ENCODE measurements at regions not wholly inside any gene's neighbourhood (a gene's known extent, or its start where the extent isn't known, plus 50 kb on each side); places are given as distances from the start of the nearest gene placed in this dataset.

- ATAC-seq (ENCODE audit: low read depth in 2 of 2) (no peak), DNase-seq (no peak)
- H3K4me1 Mint-ChIP-seq = no peaks in the 10 kb centered on the region
- no peaks in the 10 kb centered on the region for H3K36me3 ChIP-seq (ENCODE audit: control insufficient read depth, insufficient read depth, low read length)
- no peaks in the 10 kb centered on the region for H3K27me3 Mint-ChIP-seq
- H3K4me3 Mint-ChIP-seq = no peak overlapping the region
- H3K4me1 ChIP-seq (ENCODE audit: control insufficient read depth, insufficient read depth, low read length, poor library complexity, severe bottlenecking) = no peaks in the 10 kb centered on the region
- H3K9me3 Mint-ChIP-seq = peaks cover 0 to 5% (median 0%) of the 10 kb centered on the region in 7 donors
- no peak overlapping the region for H3K4me3 ChIP-seq (ENCODE audit: low read depth, low read length)
- H3K27me3 ChIP-seq (ENCODE audit: control insufficient read depth, insufficient read depth, low read length) = no peaks in the 10 kb centered on the region
- no peaks in the 10 kb centered on the region for H3K9me3 ChIP-seq (ENCODE audit: control insufficient read depth in 2 of 2, low read length in 2 of 2)
- H3K27ac ChIP-seq (ENCODE audit: insufficient read depth, low read length, poor library complexity, severe bottlenecking) = no peak overlapping the region
- no peaks in the 10 kb centered on the region for H3K36me3 Mint-ChIP-seq
- no peak overlapping the region for H3K27ac Mint-ChIP-seq
Measured at GRCh38 chr2:118710481-118710880, 137.0 kb downstream of the EN1 start.

DNA sequence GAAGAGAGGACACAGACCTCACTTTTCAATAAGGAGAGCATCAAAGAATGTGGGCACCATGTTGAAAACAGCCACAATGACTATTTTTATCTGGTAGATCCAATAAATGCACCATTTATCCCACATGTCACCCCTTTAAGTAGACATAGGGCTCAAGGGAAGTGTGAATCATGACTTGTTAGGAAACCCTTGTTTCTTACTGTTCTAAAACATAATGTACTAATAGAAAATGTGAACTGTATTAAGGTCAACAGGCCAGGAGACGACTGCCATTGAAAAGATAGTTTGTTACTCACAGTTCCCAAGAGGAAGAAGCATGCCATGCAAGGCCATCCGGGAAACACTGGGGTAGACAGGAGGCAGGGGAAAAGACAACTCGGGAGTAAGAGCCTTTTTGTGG lies 137.7 kb downstream of the EN1 start:
- Mint-ChIP-seq H3K36me3 (no peaks in the 10 kb centered on the region), H3K9me3 (peaks cover 0 to 5% (median 0%) of the 10 kb centered on the region in 7 donors), H3K27ac (no peak overlapping the region), H3K27me3 (no peaks in the 10 kb centered on the region), H3K4me3 (no peak overlapping the region), H3K4me1 (no peaks in the 10 kb centered on the region)
- ATAC-seq (ENCODE audit: low read depth in 2 of 2) (no peak), DNase-seq (no peak)
- Histone ChIP-seq H3K9me3 (ENCODE audit: control insufficient read depth in 2 of 2, low read length in 2 of 2) (no peaks in the 10 kb centered on the region), H3K36me3 (ENCODE audit: control insufficient read depth, insufficient read depth, low read length) (no peaks in the 10 kb centered on the region), H3K4me1 (ENCODE audit: control insufficient read depth, insufficient read depth, low read length, poor library complexity, severe bottlenecking) (no peaks in the 10 kb centered on the region), H3K4me3 (ENCODE audit: low read depth, low read length) (no peak overlapping the region), H3K27ac (ENCODE audit: insufficient read depth, low read length, poor library complexity, severe bottlenecking) (no peak overlapping the region), H3K27me3 (ENCODE audit: control insufficient read depth, insufficient read depth, low read length) (no peaks in the 10 kb centered on the region)

DNA sequence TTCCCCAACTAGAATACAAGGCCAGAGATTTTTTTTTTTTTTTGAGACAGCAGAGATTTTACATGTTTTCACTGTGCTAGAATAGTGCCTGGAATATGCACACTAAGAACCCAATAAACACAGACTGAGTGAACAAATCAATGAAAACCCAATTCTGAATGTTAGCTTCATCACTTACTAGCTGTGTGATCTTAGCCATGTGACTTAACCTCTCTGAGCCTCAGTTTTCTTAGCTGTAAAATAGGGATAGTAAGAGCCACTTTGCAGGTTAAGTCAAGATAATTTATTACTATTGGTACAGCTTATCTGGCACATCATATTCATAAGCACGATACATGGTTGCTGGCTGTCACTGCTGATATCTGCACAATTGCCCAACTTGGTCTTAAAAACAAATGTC lies 140.6 kb downstream of the EN1 start:
- H3K4me3 Mint-ChIP-seq = no peak overlapping the region
- no peak overlapping the region for H3K27ac Mint-ChIP-seq
- H3K9me3 Mint-ChIP-seq = peaks cover 0 to 5% (median 0%) of the 10 kb centered on the region in 7 donors
- no peaks in the 10 kb centered on the region for H3K27me3 Mint-ChIP-seq
- no peak for ATAC-seq (ENCODE audit: low read depth in 2 of 2)
- Histone ChIP-seq H3K36me3 (ENCODE audit: control insufficient read depth, insufficient read depth, low read length) (no peaks in the 10 kb centered on the region), H3K9me3 (ENCODE audit: control insufficient read depth in 2 of 2, low read length in 2 of 2) (no peaks in the 10 kb centered on the region), H3K4me1 (ENCODE audit: control insufficient read depth, insufficient read depth, low read length, poor library complexity, severe bottlenecking) (no peaks in the 10 kb centered on the region), H3K4me3 (ENCODE audit: low read depth, low read length) (no peak overlapping the region), H3K27me3 (ENCODE audit: control insufficient read depth, insufficient read depth, low read length) (no peaks in the 10 kb centered on the region), H3K27ac (ENCODE audit: insufficient read depth, low read length, poor library complexity, severe bottlenecking) (no peak overlapping the region)
- no peaks in the 10 kb centered on the region for H3K36me3 Mint-ChIP-seq
- DNase-seq = no peak
- H3K4me1 Mint-ChIP-seq = no peaks in the 10 kb centered on the region

GRCh38 chr2:118706371-118706770 lies 141.1 kb downstream of the EN1 start:
- H3K27me3 ChIP-seq (ENCODE audit: control insufficient read depth, insufficient read depth, low read length) = no peaks in the 10 kb centered on the region
- no peak overlapping the region for H3K27ac Mint-ChIP-seq
- no peaks in the 10 kb centered on the region for H3K36me3 Mint-ChIP-seq
- no peaks in the 10 kb centered on the region for H3K36me3 ChIP-seq (ENCODE audit: control insufficient read depth, insufficient read depth, low read length)
- H3K27ac ChIP-seq (ENCODE audit: insufficient read depth, low read length, poor library complexity, severe bottlenecking) = no peak overlapping the region
- peaks cover 0 to 5% (median 0%) of the 10 kb centered on the region in 7 donors for H3K9me3 Mint-ChIP-seq
- no peak overlapping the region for H3K4me3 ChIP-seq (ENCODE audit: low read depth, low read length)
- no peak for ATAC-seq (ENCODE audit: low read depth in 2 of 2)
- no peaks in the 10 kb centered on the region for H3K4me1 Mint-ChIP-seq
- no peaks in the 10 kb centered on the region for H3K27me3 Mint-ChIP-seq
- no peaks in the 10 kb centered on the region for H3K4me1 ChIP-seq (ENCODE audit: control insufficient read depth, insufficient read depth, low read length, poor library complexity, severe bottlenecking)
- no peak for DNase-seq
- no peak overlapping the region for H3K4me3 Mint-ChIP-seq
- H3K9me3 ChIP-seq (ENCODE audit: control insufficient read depth in 2 of 2, low read length in 2 of 2) = no peaks in the 10 kb centered on the region

GRCh38 chr2:118705032-118705431 lies 142.4 kb downstream of the EN1 start:
- H3K27ac Mint-ChIP-seq = no peak overlapping the region
- ATAC-seq (ENCODE audit: low read depth in 2 of 2) (no peak), DNase-seq (no peak)
- Histone ChIP-seq H3K36me3 (ENCODE audit: control insufficient read depth, insufficient read depth, low read length) (no peaks in the 10 kb centered on the region), H3K4me1 (ENCODE audit: control insufficient read depth, insufficient read depth, low read length, poor library complexity, severe bottlenecking) (no peaks in the 10 kb centered on the region), H3K27me3 (ENCODE audit: control insufficient read depth, insufficient read depth, low read length) (no peaks in the 10 kb centered on the region), H3K4me3 (ENCODE audit: low read depth, low read length) (no peak overlapping the region), H3K9me3 (ENCODE audit: control insufficient read depth in 2 of 2, low read length in 2 of 2) (peaks cover 0 to 3% of the 10 kb centered on the region in 2 experiments), H3K27ac (ENCODE audit: insufficient read depth, low read length, poor library complexity, severe bottlenecking) (no peak overlapping the region)
- H3K27me3 Mint-ChIP-seq = no peaks in the 10 kb centered on the region
- no peak overlapping the region for H3K4me3 Mint-ChIP-seq
- peaks cover 0 to 6% (median 0%) of the 10 kb centered on the region in 7 donors for H3K9me3 Mint-ChIP-seq
- no peaks in the 10 kb centered on the region for H3K4me1 Mint-ChIP-seq
- no peaks in the 10 kb centered on the region for H3K36me3 Mint-ChIP-seq

DNA sequence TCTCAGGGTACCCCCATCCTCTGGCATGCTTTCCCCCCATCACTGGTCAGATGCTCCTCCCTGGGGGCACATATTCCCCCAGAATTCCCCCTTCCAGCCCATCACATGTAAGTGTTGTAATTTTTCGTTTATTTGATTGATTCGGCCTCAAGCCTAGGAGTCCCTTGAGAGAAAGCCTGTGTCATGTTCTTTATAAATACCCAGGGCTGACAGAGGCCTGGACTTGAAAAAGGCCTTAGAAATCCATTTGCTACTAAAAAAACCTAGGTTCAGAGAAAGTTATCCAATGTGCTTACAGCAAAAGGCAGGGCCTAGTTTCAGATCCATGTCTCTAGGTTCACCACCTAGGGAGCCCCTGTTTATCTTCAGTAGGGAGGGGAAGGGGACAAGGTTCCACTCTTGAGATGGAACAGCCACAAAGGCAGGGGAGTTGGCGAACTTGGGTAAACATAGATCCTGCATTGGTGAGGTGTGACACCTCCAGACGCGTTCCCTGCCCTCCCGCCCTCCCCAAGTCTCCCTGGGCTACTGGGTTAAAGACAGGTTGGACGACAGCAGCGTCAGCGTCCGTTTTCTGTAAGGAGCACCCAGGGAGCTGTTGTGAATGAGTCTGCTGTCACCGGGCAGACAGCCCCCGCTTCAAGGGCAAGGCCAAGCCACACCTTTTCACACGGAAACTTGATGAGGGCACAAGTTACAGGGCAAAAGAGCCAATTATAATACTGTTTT lies 147.8 kb downstream of the EN1 start:
- peaks cover 0 to 4% (median 0%) of the 10 kb centered on the region in 7 donors for H3K9me3 Mint-ChIP-seq
- no peaks in the 10 kb centered on the region for H3K27me3 Mint-ChIP-seq
- H3K27ac Mint-ChIP-seq = no peak overlapping the region
- H3K4me3 ChIP-seq (ENCODE audit: low read depth, low read length) = no peak overlapping the region
- no peak overlapping the region for H3K27ac ChIP-seq (ENCODE audit: insufficient read depth, low read length, poor library complexity, severe bottlenecking)
- H3K36me3 Mint-ChIP-seq = no peaks in the 10 kb centered on the region
- DNase-seq (no peak), ATAC-seq (ENCODE audit: low read depth in 2 of 2) (no peak)
- no peaks in the 10 kb centered on the region for H3K27me3 ChIP-seq (ENCODE audit: control insufficient read depth, insufficient read depth, low read length)
- no peaks in the 10 kb centered on the region for H3K4me1 Mint-ChIP-seq
- H3K4me1 ChIP-seq (ENCODE audit: control insufficient read depth, insufficient read depth, low read length, poor library complexity, severe bottlenecking) = no peaks in the 10 kb centered on the region
- no peaks in the 10 kb centered on the region for H3K36me3 ChIP-seq (ENCODE audit: control insufficient read depth, insufficient read depth, low read length)
- peaks cover 0 to 3% of the 10 kb centered on the region in 2 experiments for H3K9me3 ChIP-seq (ENCODE audit: control insufficient read depth in 2 of 2, low read length in 2 of 2)
- no peak overlapping the region for H3K4me3 Mint-ChIP-seq

- Histone ChIP-seq H3K9me3 (ENCODE audit: control insufficient read depth in 2 of 2, low read length in 2 of 2) (peaks cover 0 to 3% of the 10 kb centered on the region in 2 experiments), H3K4me1 (ENCODE audit: control insufficient read depth, insufficient read depth, low read length, poor library complexity, severe bottlenecking) (no peaks in the 10 kb centered on the region), H3K27me3 (ENCODE audit: control insufficient read depth, insufficient read depth, low read length) (no peaks in the 10 kb centered on the region), H3K36me3 (ENCODE audit: control insufficient read depth, insufficient read depth, low read length) (no peaks in the 10 kb centered on the region), H3K27ac (ENCODE audit: insufficient read depth, low read length, poor library complexity, severe bottlenecking) (no peak overlapping the region), H3K4me3 (ENCODE audit: low read depth, low read length) (no peak overlapping the region)
- H3K9me3 Mint-ChIP-seq = peaks cover 0 to 4% (median 0%) of the 10 kb centered on the region in 7 donors
- ATAC-seq (ENCODE audit: low read depth in 2 of 2) = no peak
- H3K4me1 Mint-ChIP-seq = no peaks in the 10 kb centered on the region
- H3K27ac Mint-ChIP-seq = no peak overlapping the region
- H3K27me3 Mint-ChIP-seq = no peaks in the 10 kb centered on the region
- H3K36me3 Mint-ChIP-seq = no peaks in the 10 kb centered on the region
- no peak overlapping the region for H3K4me3 Mint-ChIP-seq
- no peak for DNase-seq
Measured at GRCh38 chr2:118698564-118698963, 148.9 kb downstream of the EN1 start.

GRCh38 chr2:118697781-118698180 lies 149.7 kb downstream of the EN1 start:
- no peak overlapping the region for H3K4me3 Mint-ChIP-seq
- ATAC-seq (ENCODE audit: low read depth in 2 of 2) (no peak), DNase-seq (no peak)
- peaks cover 0 to 4% (median 0%) of the 10 kb centered on the region in 7 donors for H3K9me3 Mint-ChIP-seq
- Histone ChIP-seq H3K9me3 (ENCODE audit: control insufficient read depth in 2 of 2, low read length in 2 of 2) (peaks cover 0 to 3% of the 10 kb centered on the region in 2 experiments), H3K36me3 (ENCODE audit: control insufficient read depth, insufficient read depth, low read length) (no peaks in the 10 kb centered on the region), H3K4me1 (ENCODE audit: control insufficient read depth, insufficient read depth, low read length, poor library complexity, severe bottlenecking) (no peaks in the 10 kb centered on the region), H3K27me3 (ENCODE audit: control insufficient read depth, insufficient read depth, low read length) (no peaks in the 10 kb centered on the region), H3K4me3 (ENCODE audit: low read depth, low read length) (no peak overlapping the region), H3K27ac (ENCODE audit: insufficient read depth, low read length, poor library complexity, severe bottlenecking) (no peak overlapping the region)
- H3K27me3 Mint-ChIP-seq = no peaks in the 10 kb centered on the region
- no peaks in the 10 kb centered on the region for H3K36me3 Mint-ChIP-seq
- no peaks in the 10 kb centered on the region for H3K4me1 Mint-ChIP-seq
- no peak overlapping the region for H3K27ac Mint-ChIP-seq
